RCC 7860 (cell line): ENCODE measurements at regions not wholly inside any gene's neighbourhood (a gene's known extent, or its start where the extent isn't known, plus 50 kb on each side); places are given as distances from the start of the nearest gene placed in this dataset.

Source experiments
- DNase-seq: peaks from one replicate; pipeline ENCODE4 v3.0.0-alpha.2; 2015; ENCODE audit warnings: low spot score
- FAIRE-seq: peaks from 2 replicates; lab custom pipeline; 2012; peaks lifted over from hg19 to GRCh38; lab: Jason Lieb, UNC

- no peak for DNase-seq
- no peak for FAIRE-seq
Measured at GRCh38 chr16:86285938-86286921, 224.1 kb upstream of the FOXF1 start.

DNA sequence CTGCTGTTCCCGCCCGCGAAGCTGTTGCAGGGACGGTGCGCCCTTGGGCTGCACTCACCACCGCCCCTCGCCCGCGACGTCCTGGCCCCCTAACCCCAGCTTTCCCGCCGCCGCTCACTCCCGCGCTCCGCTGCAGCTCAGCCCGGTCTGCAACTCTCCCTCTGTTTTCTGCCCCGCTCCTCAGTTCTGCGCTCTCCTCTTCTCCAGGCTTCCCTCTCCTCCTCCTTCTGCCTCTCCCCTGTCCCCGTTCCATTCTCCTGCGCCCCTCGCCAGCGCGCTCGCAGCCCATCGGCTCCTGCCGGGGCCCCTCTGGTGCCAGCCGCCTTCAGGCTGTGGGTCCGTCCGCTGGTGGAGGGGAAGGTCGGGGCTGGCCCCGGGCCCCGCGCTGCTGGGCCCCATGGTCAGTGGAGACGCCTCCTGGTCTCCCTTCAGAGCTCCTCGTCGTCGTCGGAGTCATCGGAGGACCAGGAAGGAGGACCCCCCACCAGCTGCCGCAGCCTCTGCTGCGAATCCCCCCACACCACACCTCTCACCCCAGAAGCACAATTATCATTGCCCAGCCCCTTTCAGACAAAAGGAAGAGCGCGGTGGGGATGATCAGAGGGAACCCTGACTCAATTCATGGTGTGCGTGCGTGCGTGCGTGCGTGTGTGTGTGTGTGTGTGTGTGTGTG is 223.2 kb upstream of the FOXF1 start:
- DNase-seq = no peak

DNA sequence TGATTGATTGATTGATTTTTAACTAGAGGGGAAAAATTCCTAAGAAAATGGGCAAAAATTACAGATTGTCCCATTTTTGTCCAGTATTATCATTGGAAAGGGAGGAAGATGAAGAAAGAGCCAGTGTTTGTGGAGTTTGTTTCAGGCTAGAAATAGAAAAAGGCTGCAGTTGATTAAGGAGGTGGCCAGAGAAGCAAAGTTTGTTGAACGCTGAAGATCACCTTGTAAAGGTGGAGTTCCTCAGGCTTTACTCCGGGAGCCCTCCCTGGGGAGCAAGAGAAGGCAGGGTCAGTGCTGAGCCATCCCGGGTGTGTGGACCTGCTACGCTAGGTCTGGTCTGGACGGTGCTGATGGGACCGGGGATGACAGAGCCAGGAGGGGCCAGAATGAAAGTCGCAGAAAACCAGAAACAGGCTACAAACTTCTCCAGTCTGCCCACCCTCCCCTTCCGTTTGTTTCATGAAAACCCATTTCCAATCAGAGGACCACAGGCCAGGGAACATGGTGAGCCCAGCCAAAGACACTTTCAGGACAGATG is 222.6 kb upstream of the FOXF1 start:
- DNase-seq (no peak), FAIRE-seq (no peak)

More for the DNA sequence above, 223.2 kb upstream of the FOXF1 start:
- FAIRE-seq = no peak

DNA sequence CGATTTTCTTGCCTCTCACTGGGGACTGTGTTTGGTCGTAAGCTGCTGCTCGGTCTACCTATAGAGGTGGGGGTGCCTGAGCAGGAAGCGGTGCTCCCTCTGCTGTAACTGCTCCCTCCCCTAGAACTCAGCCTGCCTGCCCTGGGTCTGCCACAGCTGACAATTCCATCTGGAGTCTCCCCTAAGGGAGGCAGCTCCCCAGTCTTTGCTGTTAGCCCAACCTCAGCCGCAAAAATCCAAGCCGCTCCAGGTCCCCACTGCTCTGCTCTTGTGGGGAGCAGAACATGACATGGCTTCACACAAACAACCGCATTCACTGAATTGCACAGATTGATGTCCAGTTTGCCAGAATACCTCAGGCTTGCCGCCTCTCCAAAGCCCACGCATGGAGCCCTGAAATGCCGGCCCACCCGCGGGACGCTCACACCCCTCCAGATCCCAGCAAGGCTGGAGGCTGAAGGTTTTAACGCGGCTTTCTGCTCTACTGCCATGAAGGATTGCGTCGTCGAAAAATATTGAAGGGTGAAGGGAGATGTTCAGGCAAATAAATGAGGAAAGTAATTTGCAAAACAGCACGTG is 221.5 kb upstream of the FOXF1 start:
- DNase-seq (no peak), FAIRE-seq (no peak)

DNA sequence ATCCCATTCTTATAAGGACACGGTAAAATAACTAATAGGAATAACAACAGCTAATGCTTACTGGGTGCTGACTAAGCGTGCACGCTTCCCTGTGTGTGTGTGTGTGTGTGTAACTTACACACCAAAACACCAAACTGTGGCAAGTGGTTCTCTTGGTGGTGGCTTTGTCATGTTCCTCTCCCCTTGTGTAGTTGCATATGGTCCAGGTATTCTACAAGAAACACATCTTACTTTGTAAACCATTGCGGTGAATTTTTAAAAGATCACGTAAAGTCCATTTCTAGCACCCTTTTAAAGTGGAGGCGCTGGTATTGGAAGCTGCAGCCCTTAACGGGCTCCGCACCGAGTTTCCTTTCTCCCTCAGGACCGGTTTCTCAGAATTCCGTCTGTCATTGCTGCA is 221.0 kb upstream of the FOXF1 start:
- no peak for DNase-seq
- no peak for FAIRE-seq

GRCh38 chr16:86289907-86290306 is 220.4 kb upstream of the FOXF1 start:
- FAIRE-seq (no peak), DNase-seq (no peak)

- FAIRE-seq (no peak), DNase-seq (no peak)
Measured at GRCh38 chr16:86291491-86291890, 218.8 kb upstream of the FOXF1 start.

- DNase-seq = no peak
- no peak for FAIRE-seq
Measured at GRCh38 chr16:86292171-86292775, 218.1 kb upstream of the FOXF1 start.

- no peak for FAIRE-seq
- no peak for DNase-seq
Measured at GRCh38 chr16:86292942-86293341, 217.4 kb upstream of the FOXF1 start.

GRCh38 chr16:86293906-86294305 is 216.4 kb upstream of the FOXF1 start:
- DNase-seq = no peak
- FAIRE-seq = no peak

GRCh38 chr16:86294535-86295196 is 215.7 kb upstream of the FOXF1 start:
- DNase-seq (no peak), FAIRE-seq (no peak)

- no peak for FAIRE-seq
- no peak for DNase-seq
Measured at GRCh38 chr16:86296256-86296655, 214.1 kb upstream of the FOXF1 start.

- FAIRE-seq = no peak
- DNase-seq = no peak
Measured at GRCh38 chr16:86297391-86297790, 212.9 kb upstream of the FOXF1 start.

- FAIRE-seq (no peak), DNase-seq (no peak)
Measured at GRCh38 chr16:86297866-86298757, 212.2 kb upstream of the FOXF1 start.

- DNase-seq (no peak), FAIRE-seq (no peak)
Measured at GRCh38 chr16:86298758-86299134, 211.6 kb upstream of the FOXF1 start.

DNA sequence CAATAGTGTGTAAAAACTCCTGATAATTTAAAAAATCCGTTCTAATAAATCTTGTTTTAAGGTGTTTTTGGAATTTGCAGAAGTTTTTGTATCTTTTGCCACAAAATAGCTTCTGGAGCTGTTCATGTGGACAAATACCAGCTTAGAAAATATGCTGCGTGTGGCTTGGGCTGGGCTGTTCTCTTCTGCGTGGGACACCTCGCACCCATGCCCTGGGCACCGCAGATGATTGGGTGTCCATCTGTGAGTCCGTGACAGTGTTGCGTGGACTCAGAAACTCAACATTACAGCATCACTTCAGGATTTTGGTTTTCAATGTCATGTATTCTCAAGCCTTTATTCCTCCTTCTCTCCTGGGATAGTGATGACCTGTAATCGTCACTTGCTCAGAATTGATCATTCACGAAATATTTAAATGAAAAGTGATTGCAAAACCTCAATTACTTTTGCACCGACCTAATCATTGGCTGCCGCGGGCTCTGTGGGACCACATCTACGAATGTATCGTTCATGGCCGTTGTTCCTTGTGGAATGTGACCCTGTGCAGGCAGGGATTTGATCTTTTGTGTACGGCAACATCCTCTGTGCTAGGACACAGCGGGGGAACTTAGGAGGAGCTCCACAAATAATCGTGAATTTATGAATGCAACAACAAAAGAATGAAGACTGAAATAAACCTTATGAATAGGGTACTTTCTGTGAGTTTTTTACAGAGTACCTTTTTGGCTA is 210.3 kb upstream of the FOXF1 start:
- DNase-seq = no peak
- no peak for FAIRE-seq

- FAIRE-seq (no peak), DNase-seq (no peak)
Measured at GRCh38 chr16:86300746-86301481, 209.4 kb upstream of the FOXF1 start.

DNA sequence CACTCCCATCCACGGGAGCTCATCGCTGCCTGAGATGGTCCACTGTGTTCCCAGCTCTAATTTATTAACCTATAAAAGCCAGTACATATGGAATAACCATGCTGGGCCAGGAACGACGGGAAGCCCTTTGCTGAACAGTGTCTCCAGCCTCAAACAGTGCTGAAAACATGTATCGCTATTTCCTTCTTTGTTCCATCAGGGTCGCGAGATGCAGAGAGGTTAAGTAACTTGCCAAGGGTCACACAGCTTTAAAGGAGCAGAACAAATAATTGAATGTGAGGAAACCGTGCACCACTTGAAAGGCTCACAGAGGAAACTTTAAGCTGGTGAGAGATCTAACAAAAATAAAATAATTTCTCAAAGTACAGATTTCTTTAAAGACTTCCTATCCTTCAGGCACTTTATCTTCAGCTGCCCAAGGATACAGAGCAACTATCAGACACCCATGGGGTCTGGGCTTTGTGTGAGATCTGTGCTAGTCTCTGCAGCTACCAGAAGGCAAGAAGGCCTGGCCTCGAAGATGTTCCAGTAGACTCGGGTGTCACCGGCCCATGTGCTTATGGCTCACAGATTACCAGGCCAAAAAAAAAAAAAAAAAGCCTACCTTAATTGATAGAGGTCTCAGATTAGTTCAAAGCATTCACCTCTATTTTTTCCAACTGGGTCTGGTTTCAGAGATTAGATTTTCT is 207.8 kb upstream of the FOXF1 start:
- no peak for FAIRE-seq
- no peak for DNase-seq
